ENCODE measurements at regions not wholly inside any gene's neighbourhood (a gene's known extent, or its start where the extent isn't known, plus 50 kb on each side); places are given as distances from the start of the nearest gene placed in this dataset.

DNA sequence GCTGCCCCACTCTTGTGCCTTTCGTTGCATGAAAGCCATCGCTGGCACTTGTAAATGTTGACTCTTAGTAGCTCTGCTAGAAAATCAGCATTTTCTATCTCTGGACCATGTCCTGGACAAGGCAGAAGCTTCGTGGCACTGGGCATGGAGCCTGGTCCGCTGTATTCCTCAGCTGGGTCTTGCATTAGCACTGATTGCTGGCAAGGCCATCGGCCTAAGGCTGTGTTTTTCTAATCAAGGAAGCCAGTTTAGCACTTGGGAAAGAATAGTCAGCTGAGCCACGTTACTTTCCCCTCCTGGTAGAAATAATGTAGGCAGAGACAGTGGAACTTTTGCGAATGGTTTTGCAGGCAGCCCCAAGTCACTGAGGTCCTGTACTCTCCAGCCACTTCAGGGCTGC lies 180.2 kb upstream of the EOLA2 start:
- TF ChIP-seq, protein P1, sequence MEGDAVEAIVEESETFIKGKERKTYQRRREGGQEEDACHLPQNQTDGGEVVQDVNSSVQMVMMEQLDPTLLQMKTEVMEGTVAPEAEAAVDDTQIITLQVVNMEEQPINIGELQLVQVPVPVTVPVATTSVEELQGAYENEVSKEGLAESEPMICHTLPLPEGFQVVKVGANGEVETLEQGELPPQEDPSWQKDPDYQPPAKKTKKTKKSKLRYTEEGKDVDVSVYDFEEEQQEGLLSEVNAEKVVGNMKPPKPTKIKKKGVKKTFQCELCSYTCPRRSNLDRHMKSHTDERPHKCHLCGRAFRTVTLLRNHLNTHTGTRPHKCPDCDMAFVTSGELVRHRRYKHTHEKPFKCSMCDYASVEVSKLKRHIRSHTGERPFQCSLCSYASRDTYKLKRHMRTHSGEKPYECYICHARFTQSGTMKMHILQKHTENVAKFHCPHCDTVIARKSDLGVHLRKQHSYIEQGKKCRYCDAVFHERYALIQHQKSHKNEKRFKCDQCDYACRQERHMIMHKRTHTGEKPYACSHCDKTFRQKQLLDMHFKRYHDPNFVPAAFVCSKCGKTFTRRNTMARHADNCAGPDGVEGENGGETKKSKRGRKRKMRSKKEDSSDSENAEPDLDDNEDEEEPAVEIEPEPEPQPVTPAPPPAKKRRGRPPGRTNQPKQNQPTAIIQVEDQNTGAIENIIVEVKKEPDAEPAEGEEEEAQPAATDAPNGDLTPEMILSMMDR (IDR thresholded peaks at IDR 0.05), result no peak
- TF ChIP-seq POLR2A (IDR thresholded peaks at IDR 0.05) (no peak), POLR2AphosphoS5 (IDR thresholded peaks at IDR 0.05; ENCODE audit: insufficient read depth in 1 of 2, low read depth in 1 of 2) (no peak)
